Stimulated activated CD8-positive, alpha-beta memory T cell treated with anti-CD3 and anti-CD28 coated beads, Interleukin-12 subunit alpha, Interleukin-12 subunit beta, amount 100 ng/mL, for 1 hour (primary cell): ENCODE measurements at regions not wholly inside any gene's neighbourhood (a gene's known extent, or its start where the extent isn't known, plus 50 kb on each side); places are given as distances from the start of the nearest gene placed in this dataset.

Experiments used
- DNase-seq: peaks from one replicate; pipeline ENCODE4 v3.0.0-alpha.2; 2020; ENCODE audit warnings: low read depth

GRCh38 chr13:106382534-106382933 lies 152.9 kb downstream of the EFNB2 start:
- no peak for DNase-seq

GRCh38 chr13:106381091-106381490 lies 154.4 kb downstream of the EFNB2 start:
- DNase-seq, result no peak

DNA sequence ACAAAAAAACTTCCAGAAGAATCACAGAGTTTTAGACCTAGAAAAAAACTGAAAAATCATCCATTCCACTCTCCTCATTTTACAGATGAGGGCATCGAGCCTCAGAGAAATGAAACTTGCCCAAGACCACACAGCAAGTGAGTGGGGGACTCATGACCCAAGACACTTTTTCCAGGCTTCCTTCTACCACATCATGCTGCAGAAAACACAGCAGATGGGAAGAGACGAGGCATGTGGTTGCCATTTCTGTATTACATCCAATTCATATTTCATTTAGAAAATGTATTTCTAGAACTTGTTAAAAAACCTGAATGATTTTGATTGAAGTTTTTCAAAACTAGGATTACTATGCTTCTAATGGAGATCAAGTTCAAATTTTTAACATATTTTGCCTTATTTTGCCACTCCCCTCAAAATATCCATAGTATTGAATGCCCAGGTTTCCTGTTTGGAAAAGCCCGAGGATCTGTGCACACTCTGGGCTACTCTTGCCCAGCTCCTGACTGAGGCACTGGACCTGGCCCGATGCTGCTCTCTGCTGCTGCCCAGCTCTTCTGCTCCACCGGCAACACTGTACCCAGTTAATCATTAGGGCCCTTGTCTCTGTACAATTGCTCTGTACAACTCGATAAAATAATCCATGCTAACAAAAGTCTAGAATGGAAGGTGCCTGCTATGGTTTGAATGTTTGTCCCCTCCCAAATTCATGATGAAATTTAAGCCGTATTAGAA lies 157.4 kb downstream of the EFNB2 start:
- no peak for DNase-seq

DNA sequence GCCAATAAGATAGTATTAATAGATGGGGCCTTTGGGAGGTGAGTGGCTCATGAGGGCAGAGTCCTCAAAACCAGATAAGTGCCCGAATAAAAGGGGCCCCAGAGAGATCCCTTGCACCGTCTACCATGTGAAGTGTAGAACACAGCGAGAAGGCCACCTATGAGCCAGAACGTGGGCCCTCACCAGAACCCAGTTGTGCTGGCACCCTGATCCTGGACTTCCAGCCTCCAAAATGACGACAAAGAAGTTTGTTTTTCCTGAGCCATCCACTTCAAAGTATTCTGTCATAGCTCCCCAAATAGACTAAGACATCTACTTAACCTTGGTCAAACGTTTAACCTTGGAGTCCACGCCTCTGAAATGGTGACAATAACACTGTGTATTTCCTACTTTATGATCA lies 158.1 kb downstream of the EFNB2 start:
- no peak for DNase-seq

DNA sequence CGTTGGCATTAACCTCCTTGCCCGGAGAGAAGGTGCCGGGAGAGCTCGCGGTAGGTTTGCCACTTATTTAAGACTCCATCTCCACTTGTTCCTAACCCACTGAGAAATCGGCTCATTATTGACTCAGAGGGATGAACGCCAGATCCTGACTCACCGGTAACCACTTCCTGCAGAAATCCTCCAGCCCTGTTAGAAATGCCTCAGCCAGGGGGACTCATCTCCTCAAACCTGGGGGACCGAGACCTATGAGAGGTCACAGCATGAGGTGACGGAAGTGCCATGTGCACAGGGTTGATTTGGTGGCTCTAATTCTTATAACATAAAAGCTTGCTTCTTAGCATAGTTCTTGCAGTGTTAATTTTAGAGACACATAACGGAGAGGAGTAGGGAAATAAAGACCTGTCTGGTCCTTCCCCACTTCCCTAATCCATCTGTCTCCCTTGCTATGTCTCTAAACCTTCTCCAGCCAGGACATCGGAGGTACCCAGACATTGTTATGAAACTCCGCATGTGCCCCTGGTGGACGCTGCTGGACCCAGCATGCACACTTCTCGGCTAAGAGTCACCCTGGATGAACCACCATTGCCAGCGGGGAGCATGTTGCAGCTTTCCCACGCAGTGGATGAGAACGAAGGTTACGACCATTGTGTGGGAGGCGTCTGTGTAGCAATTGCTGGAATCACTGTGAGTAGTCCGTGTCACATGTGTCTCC lies 158.9 kb downstream of the EFNB2 start:
- no peak for DNase-seq

GRCh38 chr13:106375085-106375484 lies 160.4 kb downstream of the EFNB2 start:
- no peak for DNase-seq

DNA sequence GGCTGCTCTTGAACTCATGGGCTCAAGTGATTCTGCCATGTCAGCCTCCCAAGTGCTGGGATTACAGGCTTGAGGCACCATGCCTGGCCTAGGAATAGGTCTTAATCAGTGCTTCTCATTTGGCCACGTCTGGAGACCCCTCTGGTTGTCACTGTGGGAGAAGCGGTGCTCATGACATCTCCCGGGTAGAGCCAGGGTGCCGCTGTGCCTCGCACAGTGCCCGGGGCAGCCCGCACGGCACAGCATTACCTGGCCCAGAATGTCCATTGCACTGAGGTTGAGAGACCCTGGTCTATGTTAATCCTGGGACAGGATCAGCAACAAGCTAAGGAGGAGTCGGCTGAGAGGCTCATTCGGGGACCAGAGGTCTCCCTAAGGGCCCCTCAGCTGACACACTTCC lies 160.8 kb downstream of the EFNB2 start:
- no peak for DNase-seq

- no peak for DNase-seq
These were observed 161.4 kb downstream of the EFNB2 start for GRCh38 chr13:106373989-106374572.

DNA sequence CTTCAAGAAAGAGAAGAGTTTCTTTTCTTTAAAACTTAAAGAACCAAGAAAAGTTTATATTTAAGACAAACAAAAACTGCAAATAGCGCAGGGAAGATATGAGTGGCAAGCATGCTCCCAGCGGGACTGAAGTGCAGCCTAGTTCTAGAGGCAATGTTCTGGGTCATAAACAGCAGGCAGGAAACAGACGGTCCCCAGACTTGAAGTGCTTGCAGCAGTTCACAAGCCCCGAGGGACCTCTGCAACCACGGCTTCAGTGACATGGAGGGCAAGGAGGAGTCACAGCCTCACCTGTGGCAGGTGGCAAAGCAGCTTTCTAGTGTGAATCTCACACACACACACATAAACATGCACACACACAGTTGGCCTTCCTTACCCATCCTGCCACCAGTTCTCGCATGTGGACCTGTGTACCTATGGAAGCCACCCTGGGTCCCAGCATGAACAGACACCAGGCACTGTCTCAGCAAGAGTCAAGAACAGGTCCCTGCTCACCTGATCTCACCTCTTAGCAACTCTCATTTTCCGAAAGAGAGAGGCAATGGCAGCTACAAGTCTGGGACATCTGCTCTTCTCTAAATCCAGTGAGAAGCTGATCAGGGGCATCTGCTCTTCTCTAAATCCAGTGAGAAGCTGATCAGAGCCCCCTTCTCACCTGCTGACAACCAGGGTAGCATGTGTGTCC lies 162.0 kb downstream of the EFNB2 start:
- no peak for DNase-seq

- DNase-seq, result no peak
These were observed 163.0 kb downstream of the EFNB2 start for GRCh38 chr13:106372199-106373155.

DNA sequence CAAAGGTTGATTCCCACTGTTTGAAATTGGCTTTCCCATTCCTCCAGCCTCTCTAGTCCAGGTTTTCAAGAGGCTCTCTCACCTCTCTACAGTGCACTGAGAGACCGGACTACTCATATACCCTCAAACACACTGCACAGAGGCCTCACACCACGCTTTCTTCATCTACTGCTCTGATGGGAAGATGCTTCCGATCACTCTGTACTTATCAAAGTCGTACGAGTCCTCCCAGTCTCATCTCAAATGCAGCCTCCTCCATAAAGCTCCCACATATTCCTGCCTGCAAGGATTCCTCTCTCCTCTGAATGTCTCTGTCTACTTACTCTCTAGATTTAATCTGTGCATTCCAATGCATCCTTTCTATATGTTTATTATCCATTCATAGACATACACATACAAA lies 164.4 kb downstream of the EFNB2 start:
- no peak for DNase-seq

- no peak for DNase-seq
These were observed 165.6 kb downstream of the EFNB2 start for GRCh38 chr13:106369858-106370257.

- DNase-seq, result no peak
These were observed 166.4 kb downstream of the EFNB2 start for GRCh38 chr13:106369091-106369490.

- no peak for DNase-seq
These were observed 168.0 kb downstream of the EFNB2 start for GRCh38 chr13:106367361-106367971.

- no peak for DNase-seq
These were observed 172.8 kb downstream of the EFNB2 start for GRCh38 chr13:106362707-106363106.

- DNase-seq, result no peak
These were observed 173.8 kb downstream of the EFNB2 start for GRCh38 chr13:106361621-106362020.

DNA sequence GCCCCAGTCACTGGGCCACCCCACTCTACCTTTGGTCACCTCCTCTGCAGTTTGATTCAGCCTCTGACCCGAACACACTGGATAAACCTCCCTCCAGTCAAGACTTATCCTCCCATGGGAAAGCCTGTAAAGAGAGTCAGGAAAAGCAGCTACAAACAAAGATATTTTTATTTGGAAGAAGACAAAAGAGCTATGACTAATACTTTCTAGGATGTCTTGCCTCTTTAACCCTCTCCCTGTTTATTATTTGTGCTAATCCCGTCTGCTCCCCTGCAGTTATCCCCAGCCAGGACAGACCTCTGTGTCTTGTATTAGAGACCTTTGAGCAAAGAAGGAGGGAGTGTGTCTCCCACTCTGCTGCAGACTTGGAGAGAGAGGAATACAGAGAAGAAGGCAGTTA lies 178.3 kb downstream of the EFNB2 start:
- no peak for DNase-seq

DNA sequence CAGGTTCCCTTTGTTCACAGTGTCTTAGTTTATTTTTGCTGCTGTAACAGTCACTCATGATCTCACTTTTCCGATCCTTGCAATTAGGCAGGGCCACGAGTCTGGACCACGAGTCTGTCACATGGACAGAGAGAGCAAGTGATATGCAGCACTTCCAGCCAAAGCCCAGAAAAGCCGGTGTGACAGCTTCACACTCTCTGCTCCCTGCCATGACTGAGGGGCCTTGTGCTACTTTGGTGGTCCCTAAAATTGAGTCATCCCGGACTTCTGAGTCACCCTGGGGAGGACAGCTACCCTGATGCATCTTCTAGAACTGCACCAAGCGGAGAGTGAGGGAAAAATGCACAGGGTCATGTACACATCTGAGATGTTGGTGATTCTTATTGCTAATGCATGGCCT lies 179.6 kb downstream of the EFNB2 start:
- DNase-seq, result no peak

GRCh38 chr13:106354961-106355360 lies 180.5 kb downstream of the EFNB2 start:
- no peak for DNase-seq

DNA sequence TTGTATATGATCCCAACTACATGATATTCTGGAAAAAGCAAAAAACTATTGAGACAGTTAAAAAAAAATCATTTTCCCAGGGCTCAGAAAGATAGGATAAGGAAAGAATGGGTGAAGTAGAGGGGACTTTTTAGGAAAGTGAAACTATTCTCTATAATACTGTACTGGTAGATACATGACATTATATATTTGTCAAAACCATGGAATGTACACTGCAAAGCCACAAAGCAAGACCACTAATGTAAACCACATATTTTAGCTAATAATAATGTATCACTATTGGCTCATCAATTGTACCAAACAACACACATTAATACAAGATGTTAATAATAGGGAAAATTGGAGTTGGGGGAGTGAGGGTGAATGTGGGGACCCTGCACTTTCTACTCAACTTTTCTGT lies 182.6 kb downstream of the EFNB2 start:
- DNase-seq, result no peak

GRCh38 chr13:106351251-106351650 lies 184.2 kb downstream of the EFNB2 start:
- no peak for DNase-seq
